GM12873 (cell line): ENCODE measurements at regions not wholly inside any gene's neighbourhood (a gene's known extent, or its start where the extent isn't known, plus 50 kb on each side); places are given as distances from the start of the nearest gene placed in this dataset.

ENCODE experiments used
- TF ChIP-seq, protein P1 (sequence below): IDR thresholded peaks from 2 replicates; pipeline ENCODE4 v1.5.1; 2012; ENCODE audit warnings: low read depth, mild to moderate bottlenecking, moderate library complexity, low read length, control low read depth; ENCODE audit not compliant: insufficient read depth; ENCODE audit errors: missing control alignments

DNA sequence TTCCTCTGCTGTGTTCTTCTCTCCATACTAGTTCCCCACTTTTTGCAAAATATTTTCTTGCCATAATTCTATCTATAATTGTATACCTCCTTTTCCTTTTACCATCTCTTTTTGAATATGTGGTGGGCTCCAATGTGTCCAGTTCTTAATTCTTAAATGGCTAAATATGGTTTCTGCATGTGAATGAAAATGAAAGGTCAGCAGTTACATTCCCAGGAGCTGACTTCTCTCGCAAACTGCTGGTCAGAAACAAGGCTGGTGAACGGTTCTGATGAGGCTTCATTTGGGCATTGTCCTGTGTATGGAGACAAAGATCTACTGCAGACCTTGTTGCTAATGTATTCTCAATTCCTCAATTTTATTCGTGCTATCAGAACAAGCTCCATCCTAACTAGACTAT is 309.2 kb downstream of the SNX13 start:
- TF ChIP-seq, protein P1, sequence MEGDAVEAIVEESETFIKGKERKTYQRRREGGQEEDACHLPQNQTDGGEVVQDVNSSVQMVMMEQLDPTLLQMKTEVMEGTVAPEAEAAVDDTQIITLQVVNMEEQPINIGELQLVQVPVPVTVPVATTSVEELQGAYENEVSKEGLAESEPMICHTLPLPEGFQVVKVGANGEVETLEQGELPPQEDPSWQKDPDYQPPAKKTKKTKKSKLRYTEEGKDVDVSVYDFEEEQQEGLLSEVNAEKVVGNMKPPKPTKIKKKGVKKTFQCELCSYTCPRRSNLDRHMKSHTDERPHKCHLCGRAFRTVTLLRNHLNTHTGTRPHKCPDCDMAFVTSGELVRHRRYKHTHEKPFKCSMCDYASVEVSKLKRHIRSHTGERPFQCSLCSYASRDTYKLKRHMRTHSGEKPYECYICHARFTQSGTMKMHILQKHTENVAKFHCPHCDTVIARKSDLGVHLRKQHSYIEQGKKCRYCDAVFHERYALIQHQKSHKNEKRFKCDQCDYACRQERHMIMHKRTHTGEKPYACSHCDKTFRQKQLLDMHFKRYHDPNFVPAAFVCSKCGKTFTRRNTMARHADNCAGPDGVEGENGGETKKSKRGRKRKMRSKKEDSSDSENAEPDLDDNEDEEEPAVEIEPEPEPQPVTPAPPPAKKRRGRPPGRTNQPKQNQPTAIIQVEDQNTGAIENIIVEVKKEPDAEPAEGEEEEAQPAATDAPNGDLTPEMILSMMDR: no peak

DNA sequence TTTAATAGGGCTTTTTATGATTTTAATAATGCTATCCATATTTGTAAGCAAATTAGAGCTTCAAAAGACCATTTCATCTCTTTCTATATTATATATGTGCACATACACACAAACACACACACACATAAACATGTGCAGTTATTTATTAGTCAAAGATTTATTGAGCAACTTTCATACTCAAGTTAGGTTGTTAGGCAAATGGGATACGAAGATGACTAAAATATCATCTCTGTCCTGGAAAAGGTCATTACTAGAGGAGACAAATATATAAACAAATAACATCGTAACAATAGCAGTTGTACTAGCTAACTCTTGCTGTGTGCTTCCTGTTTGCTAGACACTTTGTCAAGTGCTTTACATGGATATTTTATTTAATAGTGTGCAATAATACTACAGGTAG is 307.9 kb downstream of the SNX13 start:
- TF ChIP-seq, protein P1: no peak

DNA sequence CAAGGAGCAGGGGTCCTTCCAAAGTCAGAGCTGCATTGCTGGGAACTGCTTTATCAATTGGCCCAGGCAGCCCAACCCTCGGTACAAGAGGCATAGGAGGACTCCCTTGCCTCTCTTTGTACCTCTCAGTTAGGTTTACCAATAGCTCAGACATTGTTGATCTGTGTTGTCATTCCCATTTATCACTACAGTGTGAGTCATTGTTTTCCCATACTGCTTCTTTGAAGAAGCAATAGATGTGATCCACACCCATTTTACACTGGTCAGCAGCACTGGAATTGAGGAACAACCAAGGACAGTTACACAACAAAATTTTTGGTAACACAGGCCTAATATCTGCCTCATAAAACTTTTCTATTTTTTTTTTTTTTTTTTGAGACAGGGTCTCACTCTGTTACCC is 307.2 kb downstream of the SNX13 start:
- TF ChIP-seq, protein P1: no peak

DNA sequence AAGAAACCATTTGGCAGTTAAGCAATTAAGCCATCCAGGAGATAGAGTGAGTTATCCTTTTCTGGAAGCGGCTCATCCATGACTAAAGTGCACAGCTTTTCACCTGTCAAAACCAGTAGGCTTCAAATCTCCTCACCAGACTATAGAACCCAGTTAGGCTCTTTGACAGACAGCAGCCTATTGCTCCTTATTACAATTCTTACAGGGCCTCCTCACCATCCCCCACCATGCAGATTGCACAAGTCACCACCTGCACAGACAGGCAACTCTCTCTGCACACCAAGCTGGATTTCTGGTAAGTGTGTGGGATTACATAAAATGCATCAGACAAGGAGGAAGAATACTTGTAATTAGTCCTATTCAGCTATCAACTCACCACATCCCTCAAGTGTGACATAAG is 301.6 kb downstream of the SNX13 start:
- TF ChIP-seq, protein P1: no peak

DNA sequence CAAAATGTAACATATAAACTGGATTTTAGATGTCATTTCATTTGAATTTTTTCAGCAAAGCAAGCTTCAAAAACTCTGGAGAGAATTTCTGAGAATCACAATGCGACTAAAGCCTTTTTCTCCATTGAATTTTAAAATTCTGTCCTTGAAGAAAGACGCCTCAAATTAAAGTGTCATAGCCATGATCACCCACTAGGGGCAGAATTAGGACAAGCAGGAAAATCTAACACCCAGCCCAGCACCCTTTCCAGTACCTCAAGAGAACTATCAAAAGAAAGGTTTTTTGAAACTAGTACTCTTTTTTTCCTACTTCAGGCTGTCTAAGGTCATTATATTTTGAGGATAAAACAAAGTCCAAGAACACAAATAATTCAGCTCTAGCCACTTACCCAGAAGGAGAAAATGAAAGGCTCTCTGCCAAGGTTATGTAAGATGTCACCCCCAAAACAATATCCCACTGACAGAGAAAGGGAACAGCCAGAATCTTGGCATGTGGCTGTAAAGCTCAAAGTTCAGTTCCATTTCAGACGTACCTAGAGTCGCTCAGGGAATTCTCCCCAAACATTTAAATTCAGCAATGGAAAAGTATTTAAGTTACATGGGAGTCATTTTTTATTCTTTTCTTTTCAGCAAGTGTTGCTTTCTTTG is 299.4 kb downstream of the SNX13 start:
- TF ChIP-seq, protein P1: peak; percentile 70

DNA sequence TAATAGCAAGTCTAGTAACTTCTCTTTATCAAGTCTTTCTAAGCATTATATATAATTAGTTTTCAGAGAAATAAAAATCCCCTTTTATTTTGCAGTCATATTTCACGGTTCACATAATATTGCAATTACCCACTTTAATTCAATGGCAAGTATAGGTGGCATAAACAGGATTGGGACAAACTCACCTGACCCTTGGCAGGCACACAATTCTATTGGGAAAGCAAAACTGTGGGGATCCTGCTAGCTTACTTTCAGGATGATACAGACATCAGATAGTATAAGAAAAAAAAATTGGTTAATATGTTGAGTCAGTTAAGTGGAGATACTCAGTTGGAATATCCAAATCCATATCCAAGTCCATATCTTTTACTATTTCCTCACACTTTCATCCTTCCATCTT is 294.8 kb downstream of the SNX13 start:
- TF ChIP-seq, protein P1: no peak

DNA sequence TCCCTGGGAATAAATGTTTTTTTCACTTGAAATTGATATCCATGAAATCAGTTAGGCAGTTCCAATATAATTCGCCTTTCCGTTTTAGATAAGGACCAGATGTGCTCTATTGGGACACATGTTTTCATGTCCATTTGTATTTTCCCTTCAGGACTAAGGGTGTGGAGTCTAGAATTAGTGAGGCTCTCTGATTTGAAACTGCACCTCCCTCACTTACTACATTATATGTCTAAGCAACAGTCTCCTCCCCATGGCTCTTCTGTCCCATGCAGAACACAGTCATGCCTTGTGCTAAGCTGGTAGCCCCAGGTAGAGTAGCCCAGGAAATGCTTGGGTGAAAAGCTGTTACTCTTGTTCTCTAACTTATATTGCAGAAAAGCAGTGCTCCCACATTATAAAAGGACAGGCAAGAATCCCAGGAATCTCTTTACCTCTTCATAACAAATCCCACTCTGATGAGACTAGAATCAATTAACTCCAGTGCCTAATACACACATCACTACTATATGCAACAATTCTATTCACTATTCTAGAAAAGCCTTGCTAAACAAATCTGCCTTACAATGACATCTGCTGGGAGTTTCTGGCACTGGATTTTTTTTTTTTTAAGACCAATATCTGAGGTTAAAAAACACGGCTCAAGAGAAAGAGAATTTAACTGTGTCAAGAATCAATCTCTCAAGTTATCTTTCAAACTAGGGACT is 293.9 kb downstream of the SNX13 start:
- TF ChIP-seq, protein P1: no peak
